GM21723 (cell line): ENCODE measurements at regions not wholly inside any gene's neighbourhood (a gene's known extent, or its start where the extent isn't known, plus 50 kb on each side); places are given as distances from the start of the nearest gene placed in this dataset.
"Not testable (repeated sequence)": the region's sequence is repeated elsewhere in the genome, so short reads cannot be mapped to it uniquely, and the experiment has no call there.

Experiments used
- ATAC-seq: cut with Tn5 transposase; IDR thresholded peaks from one replicate; pipeline ENCODE4 v1.9.1; 2021; ENCODE audit warnings: mild to moderate bottlenecking, moderate library complexity; ENCODE audit not compliant: unreplicated experiment

GRCh38 chr14:43887523-43887922 is 619.6 kb downstream of the FSCB start:
- no peak for ATAC-seq

GRCh38 chr14:43877351-43877960 is 629.6 kb downstream of the FSCB start:
- ATAC-seq, result no peak

GRCh38 chr14:43872752-43873655 is 634.1 kb downstream of the FSCB start:
- no peak for ATAC-seq

GRCh38 chr14:43872222-43872621 is 634.9 kb downstream of the FSCB start:
- ATAC-seq, result no peak

GRCh38 chr14:43858981-43859380 is 648.1 kb downstream of the FSCB start:
- ATAC-seq, result no peak

- ATAC-seq, result no peak
Observed at GRCh38 chr14:43855556-43855955, 651.5 kb downstream of the FSCB start.

- ATAC-seq, result no peak
Observed at GRCh38 chr14:43853541-43853940, 653.5 kb downstream of the FSCB start.

GRCh38 chr14:43803076-43803689 is 703.9 kb downstream of the FSCB start:
- no peak for ATAC-seq

- ATAC-seq, result no peak
Observed at GRCh38 chr14:43795600-43796228, 711.4 kb downstream of the FSCB start.

- no peak for ATAC-seq
Observed at GRCh38 chr14:43793579-43793978, 713.5 kb downstream of the FSCB start.

GRCh38 chr14:43792980-43793379 is 714.1 kb downstream of the FSCB start:
- ATAC-seq, result no peak

GRCh38 chr14:43790681-43791080 is 716.4 kb downstream of the FSCB start:
- no peak for ATAC-seq

- ATAC-seq, result no peak
Observed at GRCh38 chr14:43789458-43789857, 717.6 kb downstream of the FSCB start.

- no peak for ATAC-seq
Observed at GRCh38 chr14:43786066-43786762, 720.9 kb downstream of the FSCB start.

- not testable (repeated sequence) for ATAC-seq
Observed at GRCh38 chr14:43784432-43784831, 722.7 kb downstream of the FSCB start.

- ATAC-seq, result no peak
Observed at GRCh38 chr14:43778937-43779639, 728.0 kb downstream of the FSCB start.

GRCh38 chr14:43778570-43778936 is 728.5 kb downstream of the FSCB start:
- no peak for ATAC-seq

- ATAC-seq, result no peak
Observed at GRCh38 chr14:43765474-43765873, 741.6 kb downstream of the FSCB start.

GRCh38 chr14:43764433-43764832 is 742.6 kb downstream of the FSCB start:
- ATAC-seq, result no peak

GRCh38 chr14:43755707-43756106 is 751.4 kb downstream of the FSCB start:
- no peak for ATAC-seq
